Epithelial cell of prostate (primary cell): ENCODE measurements at regions not wholly inside any gene's neighbourhood (a gene's known extent, or its start where the extent isn't known, plus 50 kb on each side); places are given as distances from the start of the nearest gene placed in this dataset.

Experiments used
- DNase-seq: peaks from one replicate; pipeline ENCODE4 v3.0.0-alpha.2; 2011; ENCODE audit warnings: low read depth, low spot score
- H3K27ac ChIP-seq: fragments of 450-650 bp; 2 replicates; pipeline ENCODE4 v1.5.1; 2017; ENCODE audit warnings: mild to moderate bottlenecking

GRCh38 chr9:81225596-81225995 is 463.8 kb downstream of the TLE1 start:
- peak; percentile 14 for DNase-seq
- H3K27ac ChIP-seq, result no peak overlapping the region

- DNase-seq, result no peak
- no peak overlapping the region for H3K27ac ChIP-seq
Observed at GRCh38 chr9:81224166-81225081, 464.9 kb downstream of the TLE1 start.

- no peak for DNase-seq
- no peak overlapping the region for H3K27ac ChIP-seq
Observed at GRCh38 chr9:81214975-81215374, 474.4 kb downstream of the TLE1 start.

DNA sequence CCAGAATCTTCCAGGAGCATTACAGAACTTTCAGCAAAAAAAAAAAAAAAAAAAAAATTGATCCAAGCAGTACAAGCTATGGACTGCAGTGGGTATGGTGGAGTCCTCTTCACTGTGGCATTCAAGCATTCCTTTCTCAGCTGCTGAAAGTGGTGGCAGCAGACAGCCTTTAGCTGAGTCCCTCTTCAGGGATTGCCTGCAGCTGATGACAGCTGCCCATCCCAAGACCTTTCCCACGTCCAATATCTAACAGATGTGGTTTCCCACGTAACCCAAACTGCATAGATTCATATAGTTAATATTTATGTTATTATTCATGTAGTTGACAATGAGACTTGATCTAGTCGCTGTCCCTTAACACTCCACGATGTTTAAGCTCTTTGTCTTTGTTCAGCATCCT is 475.9 kb downstream of the TLE1 start:
- H3K27ac ChIP-seq, result no peak overlapping the region
- DNase-seq, result no peak

GRCh38 chr9:81211741-81212140 is 477.6 kb downstream of the TLE1 start:
- no peak for DNase-seq
- H3K27ac ChIP-seq, result no peak overlapping the region

DNA sequence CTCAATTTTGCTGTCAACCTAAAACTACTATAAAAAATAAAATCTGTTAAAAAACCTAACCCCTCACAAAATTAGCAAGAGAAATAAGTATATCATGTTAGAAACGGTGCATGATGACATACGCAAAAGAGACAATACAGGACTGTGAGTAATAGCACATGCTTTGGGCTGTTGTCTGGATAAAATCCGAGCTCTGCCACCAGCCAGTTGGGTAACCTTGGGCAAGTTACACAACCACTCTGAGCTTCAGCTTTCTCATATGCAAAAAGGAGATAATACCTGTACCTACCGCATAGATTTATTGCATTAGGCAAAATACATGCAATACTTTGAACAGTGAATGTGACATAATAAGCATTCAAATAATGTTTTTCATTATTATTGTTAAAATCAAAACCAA is 481.7 kb downstream of the TLE1 start:
- no peak for DNase-seq
- no peak overlapping the region for H3K27ac ChIP-seq

GRCh38 chr9:81202292-81202691 is 487.1 kb downstream of the TLE1 start:
- DNase-seq, result no peak

DNA sequence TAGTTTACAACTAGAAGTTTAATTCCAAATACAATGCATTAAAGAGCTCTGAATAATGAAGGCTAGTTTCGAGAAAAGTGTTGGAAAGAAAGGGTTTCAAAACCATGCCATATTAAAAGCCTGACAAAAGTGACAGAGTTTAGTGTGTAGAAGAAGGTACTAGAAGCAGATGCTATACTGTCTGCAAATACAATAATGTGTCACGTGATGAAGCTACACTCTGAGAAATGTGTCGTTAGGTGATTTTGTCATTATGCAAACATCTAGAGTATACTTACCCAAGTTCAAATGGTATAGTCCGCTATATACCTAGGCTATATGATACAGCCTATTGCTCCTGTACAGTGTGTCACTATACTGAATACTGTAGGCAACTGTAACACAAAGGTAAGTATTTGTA is 494.1 kb downstream of the TLE1 start:
- DNase-seq, result no peak
- H3K27ac ChIP-seq, result no peak overlapping the region

More at GRCh38 chr9:81202292-81202691, 487.1 kb downstream of the TLE1 start:
- no peak overlapping the region for H3K27ac ChIP-seq

DNA sequence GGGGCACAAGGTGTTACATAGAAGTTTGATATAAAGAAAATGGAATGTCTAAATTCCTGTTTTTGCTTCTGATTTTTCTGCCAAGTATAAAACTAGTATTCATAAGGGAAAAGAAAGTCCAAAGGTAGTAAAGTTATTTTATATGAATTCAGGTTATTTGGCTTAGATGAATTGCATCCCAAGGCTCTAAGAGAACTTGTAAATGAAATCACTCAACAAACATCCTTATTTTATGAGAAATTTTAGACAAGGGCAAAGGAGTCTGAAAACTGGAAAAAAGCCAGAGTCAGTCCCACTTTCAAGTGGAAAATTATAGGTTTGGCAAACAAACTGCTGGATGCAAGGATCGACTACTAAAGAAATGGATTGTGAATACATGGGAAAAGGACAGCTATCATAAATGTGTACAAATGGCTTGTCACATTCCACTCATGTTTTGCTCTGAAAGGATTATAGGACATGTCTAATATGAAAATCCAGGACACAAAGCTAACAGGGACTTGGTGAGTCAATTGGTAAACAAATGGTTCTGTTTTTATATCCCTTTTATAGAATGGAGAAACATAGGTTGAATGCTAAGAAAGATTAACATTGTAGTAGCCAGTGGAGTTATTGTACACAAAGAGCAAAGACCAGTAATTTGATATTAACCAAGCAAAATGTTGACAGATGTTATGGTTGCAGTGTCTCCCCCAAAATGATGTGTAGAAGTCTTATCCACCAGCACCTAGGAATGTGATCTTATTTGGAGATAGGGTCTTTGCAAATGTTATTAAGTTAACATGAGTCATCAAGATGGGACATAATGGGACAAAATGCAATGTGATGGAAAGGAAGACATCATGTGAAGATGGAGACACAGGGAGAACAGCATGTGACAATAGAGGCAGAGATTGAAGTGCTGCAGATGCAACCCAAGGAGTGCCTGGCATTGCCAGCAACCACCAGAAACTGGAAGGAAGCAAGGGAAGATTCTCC is 495.7 kb downstream of the TLE1 start:
- H3K27ac ChIP-seq, result no peak overlapping the region
- DNase-seq, result no peak

GRCh38 chr9:81191222-81191621 is 498.1 kb downstream of the TLE1 start:
- DNase-seq, result no peak
- no peak overlapping the region for H3K27ac ChIP-seq

- no peak overlapping the region for H3K27ac ChIP-seq
- no peak for DNase-seq
Observed at GRCh38 chr9:81190659-81191058, 498.7 kb downstream of the TLE1 start.

DNA sequence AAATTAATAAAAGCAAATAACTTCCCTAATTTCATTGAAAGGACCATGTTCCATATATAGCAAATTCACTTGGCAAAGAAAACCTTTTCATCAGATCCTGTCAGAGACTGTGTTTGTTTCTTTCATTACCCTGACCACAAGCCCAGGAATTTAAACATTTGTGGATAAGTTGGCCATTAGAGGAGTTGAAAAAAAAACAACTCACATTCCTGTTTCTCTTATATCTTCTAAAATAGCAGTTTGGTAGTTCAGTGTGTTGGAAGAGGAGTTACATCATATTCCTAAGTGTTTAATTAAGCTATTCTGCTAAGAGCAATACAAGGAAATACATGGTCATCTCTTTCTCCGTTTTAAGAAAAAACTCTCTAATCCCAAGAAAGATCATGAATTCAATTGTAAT is 505.6 kb downstream of the TLE1 start:
- DNase-seq, result no peak
- H3K27ac ChIP-seq, result no peak overlapping the region

GRCh38 chr9:81182431-81182830 is 506.9 kb downstream of the TLE1 start:
- H3K27ac ChIP-seq, result no peak overlapping the region

GRCh38 chr9:81174023-81174422 is 515.3 kb downstream of the TLE1 start:
- no peak overlapping the region for H3K27ac ChIP-seq
- DNase-seq, result no peak

More at GRCh38 chr9:81182431-81182830, 506.9 kb downstream of the TLE1 start:
- DNase-seq, result peak; percentile 26

DNA sequence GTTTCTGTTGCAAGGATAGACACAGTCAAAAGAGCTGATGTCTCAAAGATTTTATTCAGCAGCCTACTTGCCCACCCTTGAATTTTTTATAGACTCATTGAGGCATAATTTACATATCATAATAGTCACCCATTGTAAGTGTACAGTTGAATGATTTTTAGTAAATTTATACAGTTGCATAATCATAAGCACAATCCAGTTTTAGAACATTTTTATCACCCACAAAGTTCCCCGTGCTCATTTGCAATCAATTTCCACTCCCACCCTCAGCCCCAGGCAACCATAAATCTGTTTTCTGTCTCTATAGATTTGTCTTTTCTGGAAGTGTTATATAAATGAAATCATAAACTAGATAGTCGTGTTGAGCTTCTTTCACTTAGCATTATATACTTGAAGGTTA is 517.7 kb downstream of the TLE1 start:
- DNase-seq, result no peak
- no peak overlapping the region for H3K27ac ChIP-seq

GRCh38 chr9:81162361-81162760 is 527.0 kb downstream of the TLE1 start:
- no peak for DNase-seq
- H3K27ac ChIP-seq, result no peak overlapping the region

GRCh38 chr9:81156381-81156780 is 533.0 kb downstream of the TLE1 start:
- no peak for DNase-seq
- H3K27ac ChIP-seq, result no peak overlapping the region

- H3K27ac ChIP-seq, result no peak overlapping the region
- DNase-seq, result no peak
Observed at GRCh38 chr9:81150016-81150625, 539.2 kb downstream of the TLE1 start.

DNA sequence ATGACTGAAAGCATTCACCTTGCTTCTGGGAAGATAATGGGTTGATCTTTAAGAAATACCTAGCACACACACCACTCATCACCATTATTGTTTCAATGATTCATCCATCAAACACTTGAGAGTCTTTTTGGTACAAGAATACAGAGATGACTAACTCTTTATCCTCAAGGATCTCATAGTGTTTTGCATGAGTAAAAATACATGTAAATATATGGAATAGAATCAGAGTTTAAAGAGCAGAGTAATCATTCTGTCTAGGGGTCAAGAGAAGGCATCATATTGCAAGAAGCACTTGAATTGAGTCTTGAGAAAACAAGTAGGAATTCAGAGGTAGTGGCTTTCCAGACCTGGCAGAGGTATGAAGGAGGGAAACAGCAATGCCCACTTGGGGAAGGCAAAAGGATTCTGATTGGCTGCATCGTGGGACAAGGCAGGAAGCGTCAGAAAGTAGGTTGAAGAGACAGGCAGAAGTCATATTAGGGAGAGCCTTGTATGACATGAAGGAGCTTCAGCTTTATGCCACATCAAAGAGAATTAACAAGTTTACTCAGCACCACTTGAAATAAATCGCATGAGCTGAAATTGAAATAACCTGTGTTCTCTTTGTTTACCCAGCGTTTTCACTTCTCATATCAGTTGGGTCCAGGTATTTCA is 542.5 kb downstream of the TLE1 start:
- peak; percentile 41 for DNase-seq
- H3K27ac ChIP-seq, result no peak overlapping the region

DNA sequence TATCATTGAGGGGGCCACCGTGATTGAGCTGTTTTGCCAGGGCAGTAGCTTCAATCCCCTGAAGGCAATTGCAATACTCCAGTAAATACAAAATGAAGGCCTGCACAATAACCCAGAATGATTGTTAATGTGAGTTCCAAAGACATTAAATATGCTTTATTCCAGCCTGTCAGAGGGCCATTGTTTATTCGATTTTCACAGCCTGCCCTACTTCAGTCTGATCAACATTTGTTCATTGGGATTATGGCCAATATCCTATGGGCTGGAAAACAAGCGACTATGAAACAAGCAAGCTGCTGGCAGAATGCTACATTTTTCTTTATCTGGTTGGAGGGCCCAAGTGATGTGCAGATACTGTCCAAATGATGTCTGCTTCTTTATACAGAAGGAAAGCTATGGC is 543.1 kb downstream of the TLE1 start:
- DNase-seq, result no peak
- H3K27ac ChIP-seq, result no peak overlapping the region
